Neural progenitor cell (in vitro differentiated cells): ENCODE measurements at regions not wholly inside any gene's neighbourhood (a gene's known extent, or its start where the extent isn't known, plus 50 kb on each side); places are given as distances from the start of the nearest gene placed in this dataset.

Experiments
- EZH2phosphoT487 ChIP-seq: fragments of 200-600 bp; sonication (generic); IDR thresholded peaks from 2 replicates; pipeline ENCODE4 v1.6.1; 2017; ENCODE audit warnings: antibody characterized with exemption
- TF ChIP-seq, protein P1 (sequence below): fragments of 200-600 bp; sonication (generic); IDR thresholded peaks from 2 replicates; pipeline ENCODE4 v1.5.1; 2017; ENCODE audit warnings: antibody characterized with exemption, mild to moderate bottlenecking

DNA sequence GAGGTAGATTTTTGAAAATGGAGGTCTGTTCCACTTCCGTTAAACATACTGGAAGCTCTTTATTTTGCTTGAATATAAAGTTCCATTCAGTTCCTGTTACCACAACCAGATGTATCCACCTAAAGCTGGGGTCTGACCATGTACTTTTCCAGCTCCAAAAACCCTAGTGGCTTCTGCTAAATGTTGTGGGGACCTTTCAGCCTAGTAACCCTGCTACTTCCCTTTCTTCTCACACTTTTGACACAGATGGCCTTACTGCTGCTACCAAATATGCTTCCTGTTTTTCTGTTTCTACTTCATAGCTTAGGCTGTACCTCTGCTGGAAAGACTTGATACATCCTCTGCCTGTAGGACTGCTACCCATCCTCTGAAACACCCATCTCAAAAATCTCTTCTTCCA, 87.8 kb downstream of the COL6A6 start:
- TF ChIP-seq, protein P1, sequence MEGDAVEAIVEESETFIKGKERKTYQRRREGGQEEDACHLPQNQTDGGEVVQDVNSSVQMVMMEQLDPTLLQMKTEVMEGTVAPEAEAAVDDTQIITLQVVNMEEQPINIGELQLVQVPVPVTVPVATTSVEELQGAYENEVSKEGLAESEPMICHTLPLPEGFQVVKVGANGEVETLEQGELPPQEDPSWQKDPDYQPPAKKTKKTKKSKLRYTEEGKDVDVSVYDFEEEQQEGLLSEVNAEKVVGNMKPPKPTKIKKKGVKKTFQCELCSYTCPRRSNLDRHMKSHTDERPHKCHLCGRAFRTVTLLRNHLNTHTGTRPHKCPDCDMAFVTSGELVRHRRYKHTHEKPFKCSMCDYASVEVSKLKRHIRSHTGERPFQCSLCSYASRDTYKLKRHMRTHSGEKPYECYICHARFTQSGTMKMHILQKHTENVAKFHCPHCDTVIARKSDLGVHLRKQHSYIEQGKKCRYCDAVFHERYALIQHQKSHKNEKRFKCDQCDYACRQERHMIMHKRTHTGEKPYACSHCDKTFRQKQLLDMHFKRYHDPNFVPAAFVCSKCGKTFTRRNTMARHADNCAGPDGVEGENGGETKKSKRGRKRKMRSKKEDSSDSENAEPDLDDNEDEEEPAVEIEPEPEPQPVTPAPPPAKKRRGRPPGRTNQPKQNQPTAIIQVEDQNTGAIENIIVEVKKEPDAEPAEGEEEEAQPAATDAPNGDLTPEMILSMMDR: no peak
- TF ChIP-seq EZH2phosphoT487: no peak
